IPS DF 6.9 (cell line): ENCODE measurements at regions not wholly inside any gene's neighbourhood (a gene's known extent, or its start where the extent isn't known, plus 50 kb on each side); places are given as distances from the start of the nearest gene placed in this dataset.

Source experiments
- DNase-seq: peaks from one replicate; pipeline ENCODE4 v3.0.0-alpha.2; 2013; ENCODE audit warnings: low read depth, low spot score
- H3K27ac ChIP-seq: one replicate; pipeline ENCODE4 v1.5.1; 2013; ENCODE audit warnings: low read length, control low read depth
- H3K27me3 ChIP-seq: 2 replicates; pipeline ENCODE4 v1.6.1; 2013; ENCODE audit warnings: mild to moderate bottlenecking, low read length; ENCODE audit not compliant: control insufficient read depth, insufficient read depth
- H3K36me3 ChIP-seq: 2 replicates; pipeline ENCODE4 v1.6.1; 2013; ENCODE audit warnings: low read length; ENCODE audit not compliant: control insufficient read depth, insufficient read depth
- H3K4me1 ChIP-seq: 2 replicates; pipeline ENCODE4 v1.6.1; 2013; ENCODE audit warnings: low read length; ENCODE audit not compliant: control insufficient read depth, insufficient read depth
- H3K4me3 ChIP-seq: 2 replicates; pipeline ENCODE4 v1.5.1; 2013; ENCODE audit warnings: mild to moderate bottlenecking, low read length
- H3K9me3 ChIP-seq: 2 replicates; pipeline ENCODE4 v1.6.1; 2013; ENCODE audit warnings: low read length, inconsistent platforms; ENCODE audit not compliant: control insufficient read depth, insufficient read depth
- WGBS: extraction: QIAGEN DNeasy Blood & Tissue Kit; methylation state at CpG from one replicate; pipeline ENCODE4 v1.1.7; 2013; ENCODE audit warnings: mixed read lengths, missing lambda C conversion rate; ENCODE audit not compliant: insufficient read length, insufficient coverage; 5-methylcytosine and 5-hydroxymethylcytosine counted together

DNA sequence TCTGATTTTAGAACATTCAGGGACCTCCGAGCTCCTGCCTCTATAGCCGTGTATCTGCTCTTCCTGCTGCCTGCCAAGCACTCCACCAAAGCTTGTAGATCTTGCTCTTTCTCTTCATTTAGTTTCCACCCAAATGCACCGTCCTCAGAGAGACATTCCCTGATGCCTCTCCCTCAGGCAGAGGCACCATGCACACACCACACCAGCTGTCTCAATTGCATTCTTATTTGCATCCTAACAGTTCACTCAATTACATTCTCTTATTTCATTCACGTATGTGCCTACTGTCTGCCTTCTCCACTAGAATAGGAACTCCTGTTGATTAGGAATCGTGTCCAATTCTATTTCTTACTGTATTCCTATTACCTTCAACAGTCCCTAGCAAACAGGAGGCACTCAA lies 845.4 kb upstream of the TMEM132C start:
- no CpG with 5 or more reads among the region's 5 CpGs for WGBS
- no peak overlapping the region for H3K4me3 ChIP-seq

GRCh38 chr12:127422935-127423566 lies 843.9 kb upstream of the TMEM132C start:
- peaks cover 3% of the 10 kb centered on the region for H3K9me3 ChIP-seq

More for the DNA sequence above, 845.4 kb upstream of the TMEM132C start:
- H3K27me3 ChIP-seq, result no peaks in the 10 kb centered on the region
- H3K4me1 ChIP-seq, result no peaks in the 10 kb centered on the region
- H3K9me3 ChIP-seq, result peaks cover 3% of the 10 kb centered on the region
- no peak for DNase-seq
- H3K36me3 ChIP-seq, result no peaks in the 10 kb centered on the region
- no peak overlapping the region for H3K27ac ChIP-seq

GRCh38 chr12:127425474-127425873 lies 841.5 kb upstream of the TMEM132C start:
- no peaks in the 10 kb centered on the region for H3K4me1 ChIP-seq
- no CpG with 5 or more reads among the region's 4 CpGs for WGBS
- no peak for DNase-seq

More at GRCh38 chr12:127422935-127423566, 843.9 kb upstream of the TMEM132C start:
- no CpG with 5 or more reads among the region's 9 CpGs for WGBS
- Histone ChIP-seq H3K27ac (no peak overlapping the region), H3K36me3 (no peaks in the 10 kb centered on the region), H3K27me3 (peaks cover 1% of the 10 kb centered on the region; the same call in 1 of the 2 replicates), H3K4me3 (no peak overlapping the region), H3K4me1 (no peaks in the 10 kb centered on the region)
- DNase-seq, result no peak

DNA sequence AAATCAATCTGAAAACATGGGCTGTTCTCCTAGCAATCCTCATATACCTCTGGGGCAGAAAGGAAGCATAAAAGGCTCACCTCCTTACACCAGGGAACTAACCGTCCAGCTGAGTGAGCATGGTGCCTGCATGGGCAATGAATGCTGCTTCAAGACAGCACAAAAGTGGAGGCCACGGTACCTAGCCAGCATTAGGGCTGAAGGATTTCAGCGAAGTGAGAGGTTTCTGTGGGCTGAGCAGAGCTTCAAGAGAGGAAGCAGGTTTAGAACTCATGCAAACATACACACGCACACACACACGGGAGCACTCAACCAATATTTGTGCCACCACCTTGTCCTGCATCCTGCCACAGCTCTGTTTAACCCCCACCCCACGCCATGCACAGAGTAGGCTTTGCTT lies 838.5 kb upstream of the TMEM132C start:
- peaks cover 1% of the 10 kb centered on the region; the same call in 1 of the 2 replicates for H3K27me3 ChIP-seq
- no peak for DNase-seq
- no peaks in the 10 kb centered on the region for H3K4me1 ChIP-seq
- H3K27ac ChIP-seq, result no peak overlapping the region
- H3K36me3 ChIP-seq, result no peaks in the 10 kb centered on the region
- no CpG with 5 or more reads among the region's 6 CpGs for WGBS
- peaks cover 2% of the 10 kb centered on the region for H3K9me3 ChIP-seq
- no peak overlapping the region for H3K4me3 ChIP-seq

More at GRCh38 chr12:127425474-127425873, 841.5 kb upstream of the TMEM132C start:
- Histone ChIP-seq H3K27me3 (peaks cover 1% of the 10 kb centered on the region; the same call in 1 of the 2 replicates), H3K9me3 (peaks cover 3% of the 10 kb centered on the region), H3K4me3 (no peak overlapping the region), H3K36me3 (no peaks in the 10 kb centered on the region), H3K27ac (no peak overlapping the region)

- H3K4me1 ChIP-seq, result no peaks in the 10 kb centered on the region
- WGBS, result no CpG with 5 or more reads among the region's 9 CpGs
- H3K36me3 ChIP-seq, result no peaks in the 10 kb centered on the region
- DNase-seq, result no peak
- peaks cover 1% of the 10 kb centered on the region; the same call in 1 of the 2 replicates for H3K27me3 ChIP-seq
- H3K4me3 ChIP-seq, result no peak overlapping the region
- H3K9me3 ChIP-seq, result peaks cover 2% of the 10 kb centered on the region
- H3K27ac ChIP-seq, result no peak overlapping the region
Observed at GRCh38 chr12:127429551-127430285, 837.3 kb upstream of the TMEM132C start.

DNA sequence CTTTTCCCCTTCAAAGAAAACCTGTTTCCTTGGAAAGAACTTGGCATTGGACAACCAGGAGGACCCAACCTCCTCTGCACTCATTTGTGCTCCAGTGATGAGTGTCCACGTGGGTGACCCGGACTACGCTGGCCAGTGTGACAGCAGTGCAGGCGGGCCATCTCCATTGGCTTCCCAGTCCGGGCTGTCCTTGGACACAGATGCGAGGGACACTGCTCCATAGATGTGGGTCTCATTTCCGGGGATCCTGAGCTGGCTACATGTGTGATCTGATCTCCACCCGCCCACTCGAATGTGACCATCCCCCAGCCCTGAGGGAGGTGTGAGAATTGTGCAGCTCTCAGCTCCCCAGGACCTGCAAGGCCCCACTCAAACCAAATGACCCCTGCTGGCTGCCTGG lies 836.6 kb upstream of the TMEM132C start:
- Histone ChIP-seq H3K27me3 (peaks cover 1% of the 10 kb centered on the region; the same call in 1 of the 2 replicates), H3K27ac (no peak overlapping the region), H3K4me1 (no peaks in the 10 kb centered on the region), H3K36me3 (no peaks in the 10 kb centered on the region), H3K4me3 (no peak overlapping the region), H3K9me3 (peaks cover 2% of the 10 kb centered on the region)
- WGBS, result no CpG with 5 or more reads among the region's 9 CpGs
- DNase-seq, result no peak

GRCh38 chr12:127431177-127431576 lies 835.8 kb upstream of the TMEM132C start:
- Histone ChIP-seq H3K27me3 (peaks cover 1% of the 10 kb centered on the region; the same call in 1 of the 2 replicates), H3K9me3 (no peaks in the 10 kb centered on the region; the same call in 1 of the 2 replicates), H3K4me1 (no peaks in the 10 kb centered on the region), H3K4me3 (no peak overlapping the region), H3K27ac (no peak overlapping the region), H3K36me3 (no peaks in the 10 kb centered on the region)
- WGBS, result no CpG with 5 or more reads among the region's 6 CpGs
- no peak for DNase-seq

GRCh38 chr12:127431594-127431993 lies 835.4 kb upstream of the TMEM132C start:
- Histone ChIP-seq H3K9me3 (no peaks in the 10 kb centered on the region; the same call in 1 of the 2 replicates), H3K27me3 (peaks cover 1% of the 10 kb centered on the region; the same call in 1 of the 2 replicates), H3K4me1 (no peaks in the 10 kb centered on the region), H3K36me3 (no peaks in the 10 kb centered on the region), H3K27ac (no peak overlapping the region), H3K4me3 (no peak overlapping the region)
- DNase-seq, result no peak
- WGBS, result no CpG with 5 or more reads among the region's 5 CpGs

DNA sequence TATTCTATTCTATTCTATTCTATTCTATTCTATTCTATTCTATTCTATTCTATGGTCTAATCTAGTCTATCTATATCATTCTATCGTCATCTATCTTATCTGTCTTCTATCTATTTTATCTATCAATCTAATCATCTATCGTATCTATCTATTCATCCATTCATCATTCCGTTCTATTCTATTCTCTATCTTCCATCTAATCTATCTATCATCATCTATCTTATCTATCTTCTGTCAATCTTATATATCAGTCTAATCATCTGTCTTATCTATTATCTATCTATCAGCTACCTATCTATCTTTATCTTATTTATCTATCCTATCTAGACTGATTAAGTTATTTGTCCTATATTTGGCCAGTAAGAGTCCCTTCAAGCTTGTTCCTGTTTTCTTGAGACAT lies 831.5 kb upstream of the TMEM132C start:
- Histone ChIP-seq H3K36me3 (no peaks in the 10 kb centered on the region), H3K27ac (no peak overlapping the region), H3K9me3 (no peaks in the 10 kb centered on the region; the same call in 1 of the 2 replicates), H3K4me3 (no peak overlapping the region), H3K4me1 (no peaks in the 10 kb centered on the region), H3K27me3 (no peaks in the 10 kb centered on the region)
- WGBS, result 100% methylated on average over 3 of the region's 3 CpGs
- no peak for DNase-seq

- H3K4me1 ChIP-seq, result no peaks in the 10 kb centered on the region
- H3K27me3 ChIP-seq, result no peaks in the 10 kb centered on the region
- H3K4me3 ChIP-seq, result no peak overlapping the region
- H3K27ac ChIP-seq, result no peak overlapping the region
- no peaks in the 10 kb centered on the region for H3K36me3 ChIP-seq
- DNase-seq, result no peak
- WGBS, result no CpG with 5 or more reads among the region's 3 CpGs
- no peaks in the 10 kb centered on the region; the same call in 1 of the 2 replicates for H3K9me3 ChIP-seq
Observed at GRCh38 chr12:127438512-127439244, 828.3 kb upstream of the TMEM132C start.
